Lower lobe of right lung (tissue), 2 donors: ENCODE measurements at regions not wholly inside any gene's neighbourhood (a gene's known extent, or its start where the extent isn't known, plus 50 kb on each side); places are given as distances from the start of the nearest gene placed in this dataset.

Source experiments
- ATAC-seq, 2 donors: fragments of 200-7000 bp; cut with Tn5 transposase; one replicate each; pipeline ENCODE4 v1.9.1; 2020 to 2022; ENCODE audit warnings: mild to moderate bottlenecking in 2 of 2, moderate library complexity in 2 of 2
- DNase-seq: peaks from one replicate; pipeline ENCODE4 v3.0.0-alpha.2; 2020
- H3K27ac ChIP-seq: fragments of 200-600 bp; one replicate; pipeline ENCODE4 v1.8.0; 2022
- H3K27me3 ChIP-seq: fragments of 200-600 bp; one replicate; pipeline ENCODE4 v1.8.0; 2022; ENCODE audit warnings: low read depth
- H3K36me3 ChIP-seq: fragments of 200-600 bp; one replicate; pipeline ENCODE4 v1.8.0; 2022; ENCODE audit warnings: mild to moderate bottlenecking
- H3K4me1 ChIP-seq: fragments of 200-600 bp; one replicate; pipeline ENCODE4 v1.8.0; 2022
- H3K4me3 ChIP-seq: fragments of 200-600 bp; one replicate; pipeline ENCODE4 v1.8.0; 2022; ENCODE audit warnings: mild to moderate bottlenecking
- H3K9me3 ChIP-seq: fragments of 200-600 bp; one replicate; pipeline ENCODE4 v1.8.0; 2022
- CTCF ChIP-seq: fragments of 200-600 bp; IDR thresholded peaks from one replicate; pipeline ENCODE4 v1.8.0; 2022; ENCODE audit warnings: antibody characterized with exemption, mild to moderate bottlenecking
- intact Hi-C: fragments of 100-400 bp; cut with DNase I; formaldehyde crosslinking; loops from one replicate; pipeline ENCODE4 v1.11.0; 2022
- donor health status: DM: no; HTN: yes; CAD: no; lungs with severe emphysema.

- ATAC-seq, result peak; percentile 49 to 79
- H3K36me3 ChIP-seq, result no peaks in the 10 kb centered on the region
- peak; percentile 63 for DNase-seq
- no peak overlapping the region for H3K27ac ChIP-seq
- peaks cover 11% of the 10 kb centered on the region for H3K27me3 ChIP-seq
- no peaks in the 10 kb centered on the region for H3K9me3 ChIP-seq
- no peak for TF ChIP-seq CTCF
- H3K4me1 ChIP-seq, result no peaks in the 10 kb centered on the region
- H3K4me3 ChIP-seq, result no peak overlapping the region
- intact Hi-C loops, result no loop called here
Observed at GRCh38 chr2:120825370-120826259, 89.9 kb downstream of the GLI2 start.

GRCh38 chr2:120826260-120826648, 90.6 kb downstream of the GLI2 start:
- Histone ChIP-seq H3K36me3 (no peaks in the 10 kb centered on the region), H3K9me3 (no peaks in the 10 kb centered on the region), H3K4me3 (no peak overlapping the region), H3K27me3 (peaks cover 11% of the 10 kb centered on the region), H3K4me1 (no peaks in the 10 kb centered on the region), H3K27ac (no peak overlapping the region)
- intact Hi-C loops, result no loop called here
- ATAC-seq (no peak), DNase-seq (no peak)
- no peak for TF ChIP-seq CTCF

- no peak for ATAC-seq
- Histone ChIP-seq H3K9me3 (no peaks in the 10 kb centered on the region), H3K4me1 (no peaks in the 10 kb centered on the region), H3K27ac (no peak overlapping the region), H3K27me3 (peaks cover 11% of the 10 kb centered on the region), H3K36me3 (no peaks in the 10 kb centered on the region), H3K4me3 (no peak overlapping the region)
- TF ChIP-seq CTCF, result no peak
- intact Hi-C loops, result no loop called here
- no peak for DNase-seq
Observed at GRCh38 chr2:120826716-120827410, 91.2 kb downstream of the GLI2 start.

- ATAC-seq (no peak), DNase-seq (no peak)
- intact Hi-C loops, result no loop called here
- Histone ChIP-seq H3K36me3 (no peaks in the 10 kb centered on the region), H3K27me3 (peaks cover 7% of the 10 kb centered on the region), H3K4me3 (no peak overlapping the region), H3K9me3 (no peaks in the 10 kb centered on the region), H3K27ac (no peak overlapping the region), H3K4me1 (no peaks in the 10 kb centered on the region)
- TF ChIP-seq CTCF, result no peak
Observed at GRCh38 chr2:120828066-120828465, 92.4 kb downstream of the GLI2 start.

- Histone ChIP-seq H3K4me1 (no peaks in the 10 kb centered on the region), H3K4me3 (no peak overlapping the region), H3K9me3 (no peaks in the 10 kb centered on the region), H3K36me3 (no peaks in the 10 kb centered on the region), H3K27me3 (no peaks in the 10 kb centered on the region), H3K27ac (no peak overlapping the region)
- DNase-seq (no peak), ATAC-seq (no peak)
- no peak for TF ChIP-seq CTCF
- intact Hi-C loops, result no loop called here
Observed at GRCh38 chr2:120828829-120829632, 93.4 kb downstream of the GLI2 start.
